Keratinocyte (primary cell): ENCODE measurements at regions not wholly inside any gene's neighbourhood (a gene's known extent, or its start where the extent isn't known, plus 50 kb on each side); places are given as distances from the start of the nearest gene placed in this dataset.

Experiments used
- DNase-seq: peaks from one replicate; pipeline ENCODE4 v3.0.0-alpha.2; 2011; ENCODE audit warnings: low read depth, missing footprints, low spot score
- FAIRE-seq: peaks from 2 replicates; lab custom pipeline; 2011; peaks lifted over from hg19 to GRCh38; lab: Jason Lieb, UNC
- H2AFZ ChIP-seq: 2 replicates; pipeline ENCODE4 v1.6.0; 2012; ENCODE audit warnings: low read length, control low read depth, inconsistent platforms; ENCODE audit not compliant: control insufficient read depth
- H3K27ac ChIP-seq: 2 replicates; pipeline ENCODE4 v1.5.1; 2011; ENCODE audit warnings: low read length; ENCODE audit not compliant: control insufficient read depth, insufficient read depth
- H3K27me3 ChIP-seq: 3 replicates; pipeline ENCODE4 v1.6.0; 2011; ENCODE audit warnings: low read length; ENCODE audit not compliant: control insufficient read depth, insufficient read depth; ENCODE audit errors: extremely low read depth
- H3K36me3 ChIP-seq, 2 experiments: 2 replicates in 1 of 2; 3 replicates in 1 of 2; pipeline ENCODE4 v1.5.1; 2011; ENCODE audit warnings: low read length in 2 of 2, mild to moderate bottlenecking in 1 of 2; ENCODE audit not compliant: control insufficient read depth in 2 of 2, insufficient read depth in 2 of 2; ENCODE audit errors: extremely low read depth in 1 of 2
- H3K4me1 ChIP-seq: 3 replicates; pipeline ENCODE4 v1.5.1; 2011; ENCODE audit warnings: low read length; ENCODE audit not compliant: control insufficient read depth, insufficient read depth; ENCODE audit errors: extremely low read depth
- H3K4me2 ChIP-seq: 3 replicates; pipeline ENCODE4 v1.6.0; 2011; ENCODE audit warnings: low read depth, low read length; ENCODE audit not compliant: control insufficient read depth, insufficient read depth; ENCODE audit errors: extremely low read depth
- H3K4me3 ChIP-seq, 3 experiments: fragments of 200-600 bp in 1 of 3; sonication (generic) in 1 of 3; 2 replicates in 2 of 3; 3 replicates in 1 of 3; pipeline ENCODE4 v1.5.1; 2011 to 2016; ENCODE audit warnings: low read length in 3 of 3, mild to moderate bottlenecking in 3 of 3, control low read depth in 2 of 3, inconsistent platforms in 1 of 3, low read depth in 1 of 3, mixed read lengths in 1 of 3, mixed run types in 1 of 3, moderate library complexity in 1 of 3; ENCODE audit not compliant: control insufficient read depth in 2 of 3, insufficient read depth in 2 of 3; ENCODE audit errors: extremely low read depth in 1 of 3
- H3K79me2 ChIP-seq: 2 replicates; pipeline ENCODE4 v1.6.0; 2012; ENCODE audit warnings: low read length; ENCODE audit not compliant: control insufficient read depth, insufficient read depth
- H3K9ac ChIP-seq: 3 replicates; pipeline ENCODE4 v1.6.0; 2011; ENCODE audit warnings: low read length; ENCODE audit not compliant: control insufficient read depth, insufficient read depth; ENCODE audit errors: extremely low read depth
- H3K9me1 ChIP-seq: 3 replicates; pipeline ENCODE4 v1.6.0; 2011; ENCODE audit warnings: low read length; ENCODE audit not compliant: control insufficient read depth, insufficient read depth; ENCODE audit errors: extremely low read depth
- H3K9me3 ChIP-seq: 2 replicates; pipeline ENCODE4 v1.5.1; 2012; ENCODE audit warnings: low read depth, low read length; ENCODE audit not compliant: control insufficient read depth
- H4K20me1 ChIP-seq: 3 replicates; pipeline ENCODE4 v1.6.0; 2011; ENCODE audit warnings: low read length; ENCODE audit not compliant: control insufficient read depth, insufficient read depth; ENCODE audit errors: extremely low read depth
- CTCF ChIP-seq, 3 experiments: IDR thresholded peaks in 1 of 3; conservative IDR thresholded peaks in 1 of 3; optimal IDR thresholded peaks in 1 of 3; 2 replicates in 2 of 3; 3 replicates in 1 of 3; pipeline versions ENCODE3 to v1.5.1; 2011; ENCODE audit warnings: low read length in 3 of 3, mild to moderate bottlenecking in 3 of 3, moderate library complexity in 2 of 3, control low read depth in 1 of 3, inconsistent platforms in 1 of 3; ENCODE audit not compliant: insufficient read depth in 2 of 3; ENCODE audit errors: extremely low read depth in 1 of 3
- EZH2 ChIP-seq: IDR thresholded peaks from one replicate; pipeline ENCODE4 v1.6.1; 2012; ENCODE audit warnings: inconsistent platforms, mild to moderate bottlenecking, low read length, moderate library complexity
- dilution Hi-C: fragments of 300-500 bp; cut with MboI; formaldehyde crosslinking; loops from one replicate; pipeline ENCODE4 v1.7.0; 2020; ENCODE audit warnings: low sequenced_read_pairs; ENCODE audit not compliant: extremely low pct_ligation_motif_present

DNA sequence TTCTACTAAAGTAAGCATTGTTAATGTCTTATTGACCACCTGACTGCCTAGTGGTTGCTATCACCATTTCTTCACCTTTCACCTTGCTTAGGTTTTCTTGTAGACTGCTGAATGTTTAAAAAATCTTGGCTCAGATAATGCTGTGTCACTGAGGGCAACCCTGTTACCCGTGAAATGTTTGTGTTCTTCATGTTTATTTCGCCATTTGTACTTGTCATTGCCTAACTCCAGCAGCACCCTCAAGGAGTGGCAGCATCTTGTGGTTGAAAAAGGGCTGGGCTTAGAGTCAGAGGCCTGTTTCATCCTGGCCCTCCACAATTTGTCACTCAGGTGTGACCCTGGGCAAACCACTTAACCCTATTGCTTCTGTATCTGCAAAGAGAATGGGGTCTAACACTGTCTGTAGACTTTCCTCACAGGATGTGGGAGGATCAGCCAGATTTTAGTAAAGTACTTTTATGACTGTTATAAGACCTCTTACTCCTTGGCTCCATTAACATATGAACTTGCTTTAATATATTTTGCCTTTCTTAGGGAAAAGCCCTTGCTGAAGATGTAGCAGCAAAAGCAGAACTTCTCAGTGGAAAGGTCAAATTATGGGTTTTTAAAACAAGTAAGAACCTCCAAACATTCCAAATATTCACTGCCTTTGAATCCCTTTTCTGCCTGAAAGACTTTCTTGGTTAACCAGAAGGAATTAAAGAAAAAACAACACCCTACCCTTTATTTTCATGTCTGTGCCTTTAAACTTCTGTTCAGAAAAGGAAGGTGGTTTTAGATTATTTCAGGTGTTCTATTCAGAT is 154.5 kb upstream of the C11orf87 start:
- Histone ChIP-seq H3K27me3 (no peaks in the 10 kb centered on the region), H3K9me1 (no peaks in the 10 kb centered on the region), H3K4me2 (no peak overlapping the region), H3K27ac (no peak overlapping the region), H3K79me2 (no peaks in the 10 kb centered on the region), H3K9ac (no peak overlapping the region), H2AFZ (no peak overlapping the region), H3K4me1 (peaks cover 3% of the 10 kb centered on the region), H3K9me3 (no peaks in the 10 kb centered on the region), H4K20me1 (no peaks in the 10 kb centered on the region), H3K4me3 (no peak overlapping the region), H3K36me3 (no peaks in the 10 kb centered on the region)
- FAIRE-seq (no peak), DNase-seq (no peak)
- dilution Hi-C loops, result no loop called here
- TF ChIP-seq CTCF (optimal IDR thresholded peaks at IDR 0.05 in 1 of 3, IDR thresholded peaks at IDR 0.05 in 1 of 3, conservative IDR thresholded peaks at IDR 0.05 in 1 of 3; ENCODE audit: extremely low read depth in 1 of 3, insufficient read depth in 2 of 3, low read length in 3 of 3), result no peak
- no peak for TF ChIP-seq EZH2

- Histone ChIP-seq H3K9ac (no peak overlapping the region), H3K27ac (no peak overlapping the region), H3K36me3 (no peaks in the 10 kb centered on the region), H2AFZ (no peak overlapping the region), H3K9me1 (no peaks in the 10 kb centered on the region), H4K20me1 (no peaks in the 10 kb centered on the region), H3K79me2 (no peaks in the 10 kb centered on the region), H3K27me3 (no peaks in the 10 kb centered on the region), H3K4me3 (no peak overlapping the region), H3K4me1 (no peaks in the 10 kb centered on the region), H3K9me3 (no peaks in the 10 kb centered on the region), H3K4me2 (no peak overlapping the region)
- FAIRE-seq (no peak), DNase-seq (no peak)
- TF ChIP-seq EZH2 (no peak), CTCF (optimal IDR thresholded peaks at IDR 0.05 in 1 of 3, IDR thresholded peaks at IDR 0.05 in 1 of 3, conservative IDR thresholded peaks at IDR 0.05 in 1 of 3; ENCODE audit: extremely low read depth in 1 of 3, insufficient read depth in 2 of 3, low read length in 3 of 3) (no peak)
- dilution Hi-C loops, result no loop called here
These were observed 146.1 kb upstream of the C11orf87 start for GRCh38 chr11:109275931-109276330.
